Activated B cell treated with CpG ODN at 0.5 μM for 24 hours (primary cell): ENCODE measurements at regions not wholly inside any gene's neighbourhood (a gene's known extent, or its start where the extent isn't known, plus 50 kb on each side); places are given as distances from the start of the nearest gene placed in this dataset.

Experiments
- ATAC-seq: fragments of 200-7000 bp; cut with Tn5 transposase; one replicate; pipeline ENCODE4 v1.10.0; 2021; ENCODE audit warnings: low read depth, mild to moderate bottlenecking, moderate library complexity
- CTCF ChIA-PET: fragments of 350-600 bp; sonication (Branson Sonifier 250); formaldehyde crosslinking; loops from one replicate; lab custom pipeline; 2021; ENCODE audit warnings: antibody characterized with exemption; lab: Charles Lee
- POLR2A ChIA-PET: fragments of 350-600 bp; sonication (Branson Sonifier 250); formaldehyde crosslinking; loops from one replicate; lab custom pipeline; 2021; ENCODE audit warnings: antibody characterized with exemption; lab: Charles Lee
- DNase-seq: peaks from one replicate; pipeline ENCODE4 v3.0.0; 2022
- H3K27ac Mint-ChIP-seq: one replicate; pipeline ENCODE4 v1.8.0; 2020; ENCODE audit warnings: mixed read lengths
- H3K27me3 Mint-ChIP-seq: one replicate; pipeline ENCODE4 v1.8.0; 2021; ENCODE audit warnings: mixed read lengths
- H3K36me3 Mint-ChIP-seq: one replicate; pipeline ENCODE4 v1.8.0; 2021; ENCODE audit warnings: low read depth, mixed read lengths
- H3K4me1 Mint-ChIP-seq: one replicate; pipeline ENCODE4 v1.8.0; 2021; ENCODE audit warnings: mixed read lengths
- H3K4me3 Mint-ChIP-seq: one replicate; pipeline ENCODE4 v1.8.0; 2020; ENCODE audit warnings: mild to moderate bottlenecking, mixed read lengths
- H3K9me3 Mint-ChIP-seq: one replicate; pipeline ENCODE4 v1.8.0; 2020; ENCODE audit warnings: mixed read lengths
- CTCF ChIP-seq: fragments of 200-600 bp; IDR thresholded peaks from one replicate; pipeline ENCODE4 v1.8.0; 2022; ENCODE audit warnings: antibody characterized with exemption, mild to moderate bottlenecking
- intact Hi-C: fragments of 100-400 bp; cut with micrococcal nuclease; formaldehyde crosslinking; loops from one replicate; pipeline ENCODE4 v1.15.1; 2024

- Mint-ChIP-seq H3K4me3 (no peak overlapping the region), H3K27me3 (peaks cover 13% of the 10 kb centered on the region), H3K9me3 (no peaks in the 10 kb centered on the region), H3K36me3 (no peaks in the 10 kb centered on the region), H3K27ac (no peak overlapping the region), H3K4me1 (no peaks in the 10 kb centered on the region)
- TF ChIP-seq CTCF = no peak
- intact Hi-C loops = no loop called here
- CTCF ChIA-PET = no interaction called here
- ATAC-seq (no peak), DNase-seq (no peak)
- POLR2A ChIA-PET = no interaction called here
Measured at GRCh38 chr6:98783578-98783977, 50.8 kb upstream of the POU3F2 start.
